OCI-LY7 (cell line): ENCODE measurements at regions not wholly inside any gene's neighbourhood (a gene's known extent, or its start where the extent isn't known, plus 50 kb on each side); places are given as distances from the start of the nearest gene placed in this dataset.

Experiments
- EZH2phosphoT487 ChIP-seq: fragments of 200-600 bp; sonication (generic); IDR thresholded peaks from 2 replicates; pipeline ENCODE4 v1.6.1; 2018; ENCODE audit warnings: low read depth, borderline replicate concordance, mild to moderate bottlenecking, mixed run types, antibody characterized with exemption, low read length, moderate library complexity, mixed read lengths
- TF ChIP-seq, protein P1 (sequence below): fragments of 200-600 bp; sonication (generic); conservative IDR thresholded peaks from 2 replicates; pipeline ENCODE4 v1.5.1; 2014; ENCODE audit warnings: mild to moderate bottlenecking, antibody characterized with exemption, low read length, moderate library complexity, mixed read lengths

GRCh38 chrX:104351173-104351769, 96.5 kb upstream of the ESX1 start:
- TF ChIP-seq, protein P1, sequence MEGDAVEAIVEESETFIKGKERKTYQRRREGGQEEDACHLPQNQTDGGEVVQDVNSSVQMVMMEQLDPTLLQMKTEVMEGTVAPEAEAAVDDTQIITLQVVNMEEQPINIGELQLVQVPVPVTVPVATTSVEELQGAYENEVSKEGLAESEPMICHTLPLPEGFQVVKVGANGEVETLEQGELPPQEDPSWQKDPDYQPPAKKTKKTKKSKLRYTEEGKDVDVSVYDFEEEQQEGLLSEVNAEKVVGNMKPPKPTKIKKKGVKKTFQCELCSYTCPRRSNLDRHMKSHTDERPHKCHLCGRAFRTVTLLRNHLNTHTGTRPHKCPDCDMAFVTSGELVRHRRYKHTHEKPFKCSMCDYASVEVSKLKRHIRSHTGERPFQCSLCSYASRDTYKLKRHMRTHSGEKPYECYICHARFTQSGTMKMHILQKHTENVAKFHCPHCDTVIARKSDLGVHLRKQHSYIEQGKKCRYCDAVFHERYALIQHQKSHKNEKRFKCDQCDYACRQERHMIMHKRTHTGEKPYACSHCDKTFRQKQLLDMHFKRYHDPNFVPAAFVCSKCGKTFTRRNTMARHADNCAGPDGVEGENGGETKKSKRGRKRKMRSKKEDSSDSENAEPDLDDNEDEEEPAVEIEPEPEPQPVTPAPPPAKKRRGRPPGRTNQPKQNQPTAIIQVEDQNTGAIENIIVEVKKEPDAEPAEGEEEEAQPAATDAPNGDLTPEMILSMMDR, result no peak
- TF ChIP-seq EZH2phosphoT487, result no peak
